ENCODE measurements at regions not wholly inside any gene's neighbourhood (a gene's known extent, or its start where the extent isn't known, plus 50 kb on each side); places are given as distances from the start of the nearest gene placed in this dataset.

DNA sequence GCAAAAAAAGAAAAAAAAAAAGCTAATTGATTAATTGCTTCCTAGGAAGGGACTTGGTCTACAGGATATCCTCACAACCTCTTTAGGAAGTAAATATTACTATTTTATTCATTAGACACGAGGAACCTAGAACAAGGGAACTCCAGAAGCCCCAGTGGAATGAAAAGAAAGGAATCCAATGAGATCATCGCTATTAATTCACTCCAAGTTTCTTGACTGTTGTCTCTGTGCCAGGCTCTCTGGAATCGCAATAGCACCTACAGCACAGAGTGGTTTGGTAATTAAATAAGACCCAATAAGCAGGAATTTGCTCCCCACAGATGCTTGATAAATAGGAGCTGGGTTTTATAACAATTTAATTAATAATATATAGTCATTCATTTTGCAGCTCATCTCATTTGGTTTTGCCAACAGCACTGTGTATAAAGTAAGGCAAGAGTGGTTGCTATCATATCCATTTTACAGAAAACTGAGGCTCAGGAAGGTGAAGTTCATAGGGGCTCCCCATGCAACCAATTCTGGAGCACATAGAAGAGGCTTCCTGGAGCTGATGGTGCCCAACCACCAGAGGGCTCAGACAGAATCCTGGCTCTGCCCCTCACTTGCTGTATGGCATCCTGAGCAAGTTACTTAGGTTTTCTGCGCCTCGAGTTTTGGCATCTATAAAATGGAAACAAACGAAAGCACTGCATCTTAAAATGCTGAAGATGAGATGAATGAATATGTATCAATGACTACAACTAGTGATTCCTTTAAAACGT, 420.2 kb downstream of the MED13L start:
- no peak for TF ChIP-seq EZH2phosphoT487 (IDR thresholded peaks at IDR 0.05; ENCODE audit: borderline replicate concordance)
- TF ChIP-seq, protein P1, sequence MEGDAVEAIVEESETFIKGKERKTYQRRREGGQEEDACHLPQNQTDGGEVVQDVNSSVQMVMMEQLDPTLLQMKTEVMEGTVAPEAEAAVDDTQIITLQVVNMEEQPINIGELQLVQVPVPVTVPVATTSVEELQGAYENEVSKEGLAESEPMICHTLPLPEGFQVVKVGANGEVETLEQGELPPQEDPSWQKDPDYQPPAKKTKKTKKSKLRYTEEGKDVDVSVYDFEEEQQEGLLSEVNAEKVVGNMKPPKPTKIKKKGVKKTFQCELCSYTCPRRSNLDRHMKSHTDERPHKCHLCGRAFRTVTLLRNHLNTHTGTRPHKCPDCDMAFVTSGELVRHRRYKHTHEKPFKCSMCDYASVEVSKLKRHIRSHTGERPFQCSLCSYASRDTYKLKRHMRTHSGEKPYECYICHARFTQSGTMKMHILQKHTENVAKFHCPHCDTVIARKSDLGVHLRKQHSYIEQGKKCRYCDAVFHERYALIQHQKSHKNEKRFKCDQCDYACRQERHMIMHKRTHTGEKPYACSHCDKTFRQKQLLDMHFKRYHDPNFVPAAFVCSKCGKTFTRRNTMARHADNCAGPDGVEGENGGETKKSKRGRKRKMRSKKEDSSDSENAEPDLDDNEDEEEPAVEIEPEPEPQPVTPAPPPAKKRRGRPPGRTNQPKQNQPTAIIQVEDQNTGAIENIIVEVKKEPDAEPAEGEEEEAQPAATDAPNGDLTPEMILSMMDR (conservative IDR thresholded peaks at IDR 0.05; ENCODE audit: low read length), result peak; percentile 26; the same call in 1 of the 2 replicates

DNA sequence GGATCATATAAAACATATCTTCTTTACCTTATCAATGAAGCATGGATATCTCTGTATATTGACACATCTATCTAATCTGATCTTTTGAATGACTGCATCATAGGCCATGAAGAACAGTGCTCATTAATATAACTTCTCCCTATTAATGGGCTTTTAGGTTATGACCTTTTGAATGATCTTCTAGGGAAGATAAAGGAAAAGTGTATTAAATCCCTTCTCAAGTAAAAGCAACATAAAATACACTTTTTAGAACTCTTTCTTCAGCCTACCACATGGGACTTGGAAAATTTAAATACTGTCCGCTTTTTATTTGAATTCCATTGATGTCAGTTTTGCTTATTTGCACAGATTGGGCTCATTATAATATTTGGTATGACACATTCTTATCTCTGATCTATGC, 425.4 kb downstream of the MED13L start:
- no peaks in the 10 kb centered on the region for H3K79me2 ChIP-seq (ENCODE audit: insufficient read depth, low read length)
- H3K27me3 ChIP-seq (ENCODE audit: insufficient read depth, low read length, poor library complexity, severe bottlenecking), result no peaks in the 10 kb centered on the region
- no peaks in the 10 kb centered on the region for H3K9me3 ChIP-seq (ENCODE audit: insufficient read depth, low read depth, low read length)
- H3K9me2 ChIP-seq (replicated peaks; ENCODE audit: low read depth, low read length), result no peaks in the 10 kb centered on the region
- H3K9ac ChIP-seq (ENCODE audit: low read depth, low read length, poor library complexity, severe bottlenecking), result no peak overlapping the region
- no peak overlapping the region for H3K4me2 ChIP-seq (ENCODE audit: low read depth, low read length, poor library complexity, severe bottlenecking)
- H3K4me1 ChIP-seq (ENCODE audit: insufficient read depth, low read length, poor library complexity, severe bottlenecking), result no peaks in the 10 kb centered on the region
- no peaks in the 10 kb centered on the region for H4K20me1 ChIP-seq (ENCODE audit: insufficient read depth, low read length, poor library complexity, severe bottlenecking)
- no peaks in the 10 kb centered on the region for H3F3A ChIP-seq (ENCODE audit: low read depth)
- H3K4me3 ChIP-seq (ENCODE audit: low read length, poor library complexity, severe bottlenecking), result no peak overlapping the region
- H2AFZ ChIP-seq (ENCODE audit: low read length), result no peak overlapping the region
- no peaks in the 10 kb centered on the region for H3K36me3 ChIP-seq (ENCODE audit: insufficient read depth, low read length)
- TF ChIP-seq, protein P1 (conservative IDR thresholded peaks at IDR 0.05; ENCODE audit: low read length), result no peak
- no peak for TF ChIP-seq EZH2phosphoT487 (IDR thresholded peaks at IDR 0.05; ENCODE audit: borderline replicate concordance)

More for the DNA sequence above, 420.2 kb downstream of the MED13L start:
- Histone ChIP-seq H3K4me3 (ENCODE audit: low read length, poor library complexity, severe bottlenecking) (no peak overlapping the region), H3K9me3 (ENCODE audit: insufficient read depth, low read depth, low read length) (no peaks in the 10 kb centered on the region), H3K9ac (ENCODE audit: low read depth, low read length, poor library complexity, severe bottlenecking) (no peak overlapping the region), H3K27me3 (ENCODE audit: insufficient read depth, low read length, poor library complexity, severe bottlenecking) (no peaks in the 10 kb centered on the region), H3K36me3 (ENCODE audit: insufficient read depth, low read length) (no peaks in the 10 kb centered on the region), H2AFZ (ENCODE audit: low read length) (no peak overlapping the region), H4K20me1 (ENCODE audit: insufficient read depth, low read length, poor library complexity, severe bottlenecking) (no peaks in the 10 kb centered on the region), H3K4me1 (ENCODE audit: insufficient read depth, low read length, poor library complexity, severe bottlenecking) (no peaks in the 10 kb centered on the region), H3F3A (ENCODE audit: low read depth) (no peaks in the 10 kb centered on the region), H3K4me2 (ENCODE audit: low read depth, low read length, poor library complexity, severe bottlenecking) (no peak overlapping the region), H3K9me2 (replicated peaks; ENCODE audit: low read depth, low read length) (no peaks in the 10 kb centered on the region), H3K79me2 (ENCODE audit: insufficient read depth, low read length) (no peaks in the 10 kb centered on the region)

DNA sequence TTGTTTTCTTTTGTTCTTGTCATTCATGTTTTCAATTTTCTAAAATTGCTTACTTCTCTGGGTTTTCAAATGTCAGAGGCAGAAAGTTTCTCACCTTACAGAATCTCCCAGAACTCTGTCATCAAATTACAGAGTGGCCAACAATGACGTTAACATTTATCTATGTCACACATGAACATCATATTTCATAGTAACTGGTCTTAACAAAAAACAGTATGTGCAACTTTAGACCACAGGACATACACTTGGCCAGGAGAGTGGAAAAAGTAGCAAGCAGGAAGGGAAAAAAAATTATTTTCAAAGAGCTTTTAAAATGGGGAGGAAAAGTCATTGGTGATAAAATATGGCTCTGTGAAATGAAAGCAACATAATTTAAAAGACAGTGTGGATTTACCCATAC, 426.5 kb downstream of the MED13L start:
- no peak overlapping the region for H3K9ac ChIP-seq (ENCODE audit: low read depth, low read length, poor library complexity, severe bottlenecking)
- H3K36me3 ChIP-seq (ENCODE audit: insufficient read depth, low read length), result no peaks in the 10 kb centered on the region
- TF ChIP-seq EZH2phosphoT487 (IDR thresholded peaks at IDR 0.05; ENCODE audit: borderline replicate concordance), result no peak
- TF ChIP-seq, protein P1 (conservative IDR thresholded peaks at IDR 0.05; ENCODE audit: low read length), result no peak
- no peaks in the 10 kb centered on the region for H3F3A ChIP-seq (ENCODE audit: low read depth)
- H3K27me3 ChIP-seq (ENCODE audit: insufficient read depth, low read length, poor library complexity, severe bottlenecking), result no peaks in the 10 kb centered on the region
- no peaks in the 10 kb centered on the region for H3K79me2 ChIP-seq (ENCODE audit: insufficient read depth, low read length)
- no peaks in the 10 kb centered on the region for H3K4me1 ChIP-seq (ENCODE audit: insufficient read depth, low read length, poor library complexity, severe bottlenecking)
- H3K4me3 ChIP-seq (ENCODE audit: low read length, poor library complexity, severe bottlenecking), result no peak overlapping the region
- H2AFZ ChIP-seq (ENCODE audit: low read length), result no peak overlapping the region
- H3K9me3 ChIP-seq (ENCODE audit: insufficient read depth, low read depth, low read length), result no peaks in the 10 kb centered on the region
- H4K20me1 ChIP-seq (ENCODE audit: insufficient read depth, low read length, poor library complexity, severe bottlenecking), result no peaks in the 10 kb centered on the region
- H3K4me2 ChIP-seq (ENCODE audit: low read depth, low read length, poor library complexity, severe bottlenecking), result no peak overlapping the region
- no peaks in the 10 kb centered on the region for H3K9me2 ChIP-seq (replicated peaks; ENCODE audit: low read depth, low read length)

Data from Loucy (cell line).